BE2C (cell line): ENCODE measurements at regions not wholly inside any gene's neighbourhood (a gene's known extent, or its start where the extent isn't known, plus 50 kb on each side); places are given as distances from the start of the nearest gene placed in this dataset.

Experiments used
- DNase-seq: peaks from one replicate; pipeline ENCODE4 v3.0.0-alpha.2; 2020
- H3K27me3 ChIP-seq: fragments of 250-450 bp; sonication (Bioruptor Pico); 2 replicates; pipeline ENCODE4 v1.5.1; 2020; ENCODE audit warnings: mild to moderate bottlenecking
- H3K36me3 ChIP-seq: fragments of 250-450 bp; sonication (Bioruptor Pico); 2 replicates; pipeline ENCODE4 v1.5.1; 2020; ENCODE audit warnings: mild to moderate bottlenecking
- H3K4me1 ChIP-seq: fragments of 250-450 bp; sonication (Bioruptor Pico); 2 replicates; pipeline ENCODE4 v1.5.1; 2020
- H3K4me3 ChIP-seq: 2 replicates; pipeline ENCODE4 v1.5.1; 2011; ENCODE audit warnings: low read depth, low read length
- H3K9me3 ChIP-seq: fragments of 250-450 bp; sonication (Bioruptor Pico); 2 replicates; pipeline ENCODE4 v1.5.1; 2020
- CTCF ChIP-seq: IDR thresholded peaks from 2 replicates; pipeline ENCODE4 v1.5.1; 2012; ENCODE audit warnings: mild to moderate bottlenecking, low read depth, low read length

DNA sequence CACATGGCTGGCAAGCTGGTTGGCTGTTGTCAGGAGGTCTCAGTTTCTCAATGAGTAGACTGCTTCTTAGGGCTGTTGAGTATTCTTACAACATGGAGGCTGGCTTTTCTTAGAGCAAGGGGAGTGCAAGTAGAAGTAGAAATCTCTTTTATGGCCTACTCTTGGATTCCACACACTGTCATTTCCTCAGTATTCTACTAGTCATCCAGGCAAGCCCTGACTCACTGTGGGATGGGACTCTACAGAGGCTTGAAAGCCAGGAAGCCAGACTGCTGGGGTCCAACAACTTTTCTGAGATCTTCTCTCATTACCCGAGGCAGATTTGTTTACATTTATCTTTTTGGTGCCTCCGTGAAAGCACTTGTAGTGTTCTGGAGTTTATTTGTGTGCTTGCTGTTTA is 196.2 kb upstream of the APP start:
- Histone ChIP-seq H3K4me3 (no peak overlapping the region), H3K36me3 (no peaks in the 10 kb centered on the region), H3K9me3 (no peaks in the 10 kb centered on the region), H3K27me3 (no peaks in the 10 kb centered on the region), H3K4me1 (no peaks in the 10 kb centered on the region)
- no peak for DNase-seq
- no peak for TF ChIP-seq CTCF

DNA sequence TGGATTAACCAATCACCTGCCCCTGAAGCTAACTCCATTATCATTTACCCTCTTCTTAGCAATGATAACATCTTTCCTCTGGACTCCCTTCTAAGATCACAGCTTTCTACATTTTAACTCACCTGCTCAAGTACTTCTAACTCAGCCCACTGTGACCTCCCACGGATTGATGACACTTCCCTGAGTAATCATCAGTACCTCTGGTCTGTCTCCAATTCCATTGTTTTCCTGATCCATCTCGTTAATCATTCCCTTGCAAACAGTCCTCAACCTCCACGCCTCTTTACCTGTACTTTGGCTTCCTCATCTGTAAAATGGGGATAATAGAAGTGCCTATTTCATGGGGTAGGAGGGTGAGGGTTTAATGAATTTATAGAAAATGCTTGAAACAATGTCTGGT is 195.3 kb upstream of the APP start:
- Histone ChIP-seq H3K4me1 (no peaks in the 10 kb centered on the region), H3K36me3 (no peaks in the 10 kb centered on the region), H3K9me3 (no peaks in the 10 kb centered on the region), H3K4me3 (no peak overlapping the region), H3K27me3 (no peaks in the 10 kb centered on the region)
- no peak for DNase-seq
- no peak for TF ChIP-seq CTCF

DNA sequence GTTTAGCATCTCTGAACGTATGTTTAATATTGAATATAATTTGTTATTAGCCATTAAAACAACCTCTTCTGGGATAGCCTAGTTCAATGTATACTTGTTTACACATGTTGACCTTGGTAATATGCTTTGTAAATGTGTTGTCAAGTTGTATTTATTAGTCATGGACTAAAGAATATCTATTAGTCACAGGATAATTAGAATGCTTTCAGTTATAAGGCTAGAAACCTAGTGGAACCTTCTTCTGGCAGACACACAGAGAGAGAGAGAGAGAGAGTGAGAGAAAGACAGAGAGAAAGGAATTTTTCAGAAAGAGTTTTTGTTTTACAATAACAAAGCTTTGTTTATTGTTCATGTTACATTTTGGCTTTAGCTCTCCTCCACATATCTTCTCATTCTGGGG is 181.1 kb upstream of the APP start:
- TF ChIP-seq CTCF = no peak
- no peaks in the 10 kb centered on the region for H3K9me3 ChIP-seq
- H3K27me3 ChIP-seq = no peaks in the 10 kb centered on the region

DNA sequence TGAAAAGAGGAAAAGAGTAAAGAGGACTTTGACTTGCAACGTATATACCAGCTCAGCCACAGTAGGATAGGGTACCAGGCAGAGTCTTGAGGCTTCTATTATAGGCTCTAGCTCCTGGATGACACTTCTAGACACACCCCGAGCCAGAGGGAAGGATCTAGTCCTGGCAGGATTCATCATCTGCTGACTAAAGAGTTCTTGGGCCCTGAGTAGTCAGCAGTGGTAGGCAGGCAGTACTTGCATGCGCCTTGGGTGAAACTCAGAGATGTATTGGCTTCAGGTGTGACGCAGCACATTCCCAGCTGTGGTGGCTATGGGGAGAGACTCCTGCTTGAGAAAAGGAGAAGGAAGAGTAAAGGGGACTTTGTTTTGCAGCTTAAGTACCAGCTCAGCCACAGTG is 162.3 kb upstream of the APP start:
- H3K4me1 ChIP-seq = no peaks in the 10 kb centered on the region
- DNase-seq = no peak

More for the DNA sequence above, 181.1 kb upstream of the APP start:
- Histone ChIP-seq H3K36me3 (no peaks in the 10 kb centered on the region), H3K4me1 (no peaks in the 10 kb centered on the region; the same call in 1 of the 2 replicates), H3K4me3 (no peak overlapping the region)
- no peak for DNase-seq

DNA sequence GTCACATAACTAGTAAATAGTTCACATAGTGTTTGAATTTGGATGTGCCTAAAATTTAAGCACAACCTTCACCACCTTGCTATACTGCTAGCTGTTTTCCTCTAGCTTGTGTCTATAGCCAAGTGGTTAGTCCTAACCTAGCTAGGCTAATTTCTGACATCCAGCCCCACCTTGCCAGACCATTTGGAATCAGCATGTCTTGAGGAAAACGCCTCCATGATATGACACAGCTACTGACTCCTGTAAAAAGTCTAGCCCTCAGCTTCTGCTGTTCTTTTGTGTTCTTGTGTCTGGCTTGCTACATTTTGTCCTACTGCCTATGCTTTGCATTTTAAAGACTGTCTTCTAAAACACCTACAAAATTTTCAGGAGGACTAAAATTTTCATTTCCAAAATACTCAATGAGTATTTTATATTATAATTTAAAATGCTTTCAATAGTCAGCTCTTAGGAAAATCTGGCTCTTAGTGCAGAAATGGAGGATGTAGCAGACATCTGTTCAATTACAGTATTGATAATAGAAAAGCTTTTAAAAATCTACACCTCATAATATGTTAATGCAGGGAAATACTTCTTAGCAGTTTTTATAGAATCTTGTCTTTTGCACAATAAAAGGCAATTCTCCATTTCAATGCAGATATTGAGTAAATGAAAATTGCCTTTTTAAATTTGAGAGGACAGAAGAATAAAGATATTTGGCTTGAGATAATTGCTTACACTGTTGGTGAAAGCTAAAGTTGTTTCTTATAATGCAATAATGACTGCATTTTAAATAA is 160.8 kb upstream of the APP start:
- Histone ChIP-seq H3K4me1 (no peaks in the 10 kb centered on the region), H3K9me3 (no peaks in the 10 kb centered on the region), H3K4me3 (no peak overlapping the region), H3K36me3 (no peaks in the 10 kb centered on the region), H3K27me3 (no peaks in the 10 kb centered on the region)
- DNase-seq = no peak
- TF ChIP-seq CTCF = no peak

More for the DNA sequence above, 162.3 kb upstream of the APP start:
- no peak for TF ChIP-seq CTCF
- Histone ChIP-seq H3K36me3 (no peaks in the 10 kb centered on the region), H3K9me3 (no peaks in the 10 kb centered on the region), H3K27me3 (no peaks in the 10 kb centered on the region), H3K4me3 (no peak overlapping the region)

DNA sequence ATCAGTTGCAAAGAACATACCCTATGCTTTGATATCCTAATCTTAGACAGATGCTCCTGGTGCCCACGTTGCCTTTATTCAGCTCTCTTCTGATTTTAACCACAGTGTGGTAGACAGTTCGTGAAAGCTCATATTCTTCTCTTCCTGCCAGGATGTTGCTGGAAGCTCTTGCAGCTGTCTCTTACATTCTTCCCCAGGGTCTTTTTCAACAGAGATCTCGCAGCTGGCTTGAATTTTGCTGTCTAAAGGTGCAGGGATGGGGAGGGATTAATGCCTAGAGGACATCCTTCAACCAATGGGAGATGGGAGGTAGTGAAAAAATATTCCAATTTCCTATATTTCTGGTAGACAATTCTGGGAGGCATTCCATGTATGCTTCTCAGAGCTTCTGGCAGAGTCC is 150.0 kb upstream of the APP start:
- no peaks in the 10 kb centered on the region for H3K9me3 ChIP-seq
- no peaks in the 10 kb centered on the region for H3K36me3 ChIP-seq
- TF ChIP-seq CTCF = no peak
- no peak overlapping the region for H3K4me3 ChIP-seq
- H3K27me3 ChIP-seq = no peaks in the 10 kb centered on the region
- no peaks in the 10 kb centered on the region for H3K4me1 ChIP-seq
- DNase-seq = no peak
